ENCODE measurements at regions not wholly inside any gene's neighbourhood (a gene's known extent, or its start where the extent isn't known, plus 50 kb on each side); places are given as distances from the start of the nearest gene placed in this dataset.

- intact Hi-C loops (cut with DNase I) = no loop called here
- H3K9me3 ChIP-seq = no peaks in the 10 kb centered on the region
- DNase-seq (no peak), ATAC-seq (no peak)
- H3K27ac ChIP-seq = no peak overlapping the region
- H3K4me1 ChIP-seq = no peaks in the 10 kb centered on the region
- H3K27me3 ChIP-seq (ENCODE audit: low read depth) = no peaks in the 10 kb centered on the region
- no peaks in the 10 kb centered on the region for H3K36me3 ChIP-seq
- no peak for TF ChIP-seq CTCF (IDR thresholded peaks at IDR 0.05)
- no peak overlapping the region for H3K4me3 ChIP-seq
Observed at GRCh38 chr1:194931166-194931565, 1677.1 kb downstream of the KCNT2 start.

GRCh38 chr1:194930132-194930531 is 1678.1 kb downstream of the KCNT2 start:
- DNase-seq (no peak), ATAC-seq (no peak)
- Histone ChIP-seq H3K4me3 (no peak overlapping the region), H3K9me3 (no peaks in the 10 kb centered on the region), H3K27ac (no peak overlapping the region), H3K27me3 (ENCODE audit: low read depth) (no peaks in the 10 kb centered on the region), H3K36me3 (no peaks in the 10 kb centered on the region), H3K4me1 (no peaks in the 10 kb centered on the region)
- TF ChIP-seq CTCF (IDR thresholded peaks at IDR 0.05) = no peak
- intact Hi-C loops (cut with DNase I) = no loop called here

GRCh38 chr1:194929357-194929756 is 1678.9 kb downstream of the KCNT2 start:
- Histone ChIP-seq H3K36me3 (no peaks in the 10 kb centered on the region), H3K4me1 (no peaks in the 10 kb centered on the region), H3K27ac (no peak overlapping the region), H3K9me3 (no peaks in the 10 kb centered on the region), H3K27me3 (ENCODE audit: low read depth) (no peaks in the 10 kb centered on the region), H3K4me3 (no peak overlapping the region)
- ATAC-seq (no peak), DNase-seq (no peak)
- no peak for TF ChIP-seq CTCF (IDR thresholded peaks at IDR 0.05)
- intact Hi-C loops (cut with DNase I) = no loop called here

- no peak for TF ChIP-seq CTCF (IDR thresholded peaks at IDR 0.05)
- Histone ChIP-seq H3K27ac (no peak overlapping the region), H3K27me3 (ENCODE audit: low read depth) (no peaks in the 10 kb centered on the region), H3K36me3 (no peaks in the 10 kb centered on the region), H3K4me3 (no peak overlapping the region), H3K4me1 (no peaks in the 10 kb centered on the region), H3K9me3 (no peaks in the 10 kb centered on the region)
- ATAC-seq (no peak), DNase-seq (no peak)
- intact Hi-C loops (cut with DNase I) = no loop called here
Observed at GRCh38 chr1:194919146-194919545, 1689.1 kb downstream of the KCNT2 start.

- H3K4me3 ChIP-seq = no peak overlapping the region
- H3K36me3 ChIP-seq = no peaks in the 10 kb centered on the region
- H3K27me3 ChIP-seq (ENCODE audit: low read depth) = no peaks in the 10 kb centered on the region
- DNase-seq = no peak
- no peak for ATAC-seq
- no peaks in the 10 kb centered on the region for H3K9me3 ChIP-seq
- TF ChIP-seq CTCF (IDR thresholded peaks at IDR 0.05) = no peak
- no peaks in the 10 kb centered on the region for H3K4me1 ChIP-seq
- intact Hi-C loops (cut with DNase I) = no loop called here
- H3K27ac ChIP-seq = no peak overlapping the region
Observed at GRCh38 chr1:194917769-194918168, 1690.5 kb downstream of the KCNT2 start.

- TF ChIP-seq CTCF (IDR thresholded peaks at IDR 0.05) = no peak
- no peak overlapping the region for H3K27ac ChIP-seq
- DNase-seq (no peak), ATAC-seq (no peak)
- H3K27me3 ChIP-seq (ENCODE audit: low read depth) = no peaks in the 10 kb centered on the region
- H3K36me3 ChIP-seq = no peaks in the 10 kb centered on the region
- H3K4me1 ChIP-seq = no peaks in the 10 kb centered on the region
- no peaks in the 10 kb centered on the region for H3K9me3 ChIP-seq
- intact Hi-C loops (cut with DNase I) = no loop called here
- no peak overlapping the region for H3K4me3 ChIP-seq
Observed at GRCh38 chr1:194908643-194909042, 1699.6 kb downstream of the KCNT2 start.
